ENCODE measurements at regions not wholly inside any gene's neighbourhood (a gene's known extent, or its start where the extent isn't known, plus 50 kb on each side); places are given as distances from the start of the nearest gene placed in this dataset.

GRCh38 chr6:168147205-168147738, 68.3 kb upstream of the FRMD1 start:
- no peak overlapping the region for H2BK20ac ChIP-seq (ENCODE audit: low read depth, low read length)
- H3K9me1 ChIP-seq (ENCODE audit: insufficient read depth, low read length): no peaks in the 10 kb centered on the region
- no peak overlapping the region for H3K18ac ChIP-seq (ENCODE audit: low read depth, low read length)
- H4K5ac ChIP-seq (ENCODE audit: low read depth, low read length): no peak overlapping the region
- no peak overlapping the region for H2BK5ac ChIP-seq (ENCODE audit: low read depth, low read length, poor library complexity, severe bottlenecking)
- no peak overlapping the region for H3K14ac ChIP-seq (replicated peaks; ENCODE audit: low read depth, low read length)
- H3K9me3 ChIP-seq (ENCODE audit: control insufficient read depth, insufficient read depth, low read length): no peaks in the 10 kb centered on the region
- POLR2A ChIA-PET (ENCODE audit: unreplicated experiment): no interaction called here
- no peaks in the 10 kb centered on the region for H3K79me1 ChIP-seq (ENCODE audit: low read depth in 1 of 2, low read length in 2 of 2)
- no peak overlapping the region for H3K4ac ChIP-seq (ENCODE audit: low read depth, low read length)
- no peak overlapping the region for H3K56ac ChIP-seq (ENCODE audit: extremely low read depth, insufficient read depth, low read length)
- H4K20me1 ChIP-seq (ENCODE audit: insufficient read depth, low read length): no peaks in the 10 kb centered on the region
- ATAC-seq (ENCODE audit: low read depth) (no peak), DNase-seq (no peak)
- peaks cover 6% of the 10 kb centered on the region; the same call in 1 of the 2 replicates for H3K27me3 ChIP-seq (ENCODE audit: control insufficient read depth, insufficient read depth, low read length)
- dilution Hi-C loops (cut with HindIII; ENCODE audit: low sequenced_read_pairs, unreplicated experiment): no loop called here
- no peak overlapping the region for H3K4me3 ChIP-seq (ENCODE audit: insufficient read depth, low read depth, low read length)
- no peak overlapping the region for H2AFZ ChIP-seq (replicated peaks; ENCODE audit: low read length, poor library complexity)
- no peak overlapping the region for H3K9ac ChIP-seq (ENCODE audit: low read depth, low read length)
- H4K91ac ChIP-seq (ENCODE audit: insufficient read depth, low read depth, low read length): no peak overlapping the region
- H3K4me1 ChIP-seq (ENCODE audit: control insufficient read depth, insufficient read depth, low read length): no peaks in the 10 kb centered on the region
- no peak overlapping the region for H4K8ac ChIP-seq (ENCODE audit: low read depth in 2 of 2, low read length in 2 of 2)
- intact Hi-C loops (cut with micrococcal nuclease): no loop called here
- CTCF ChIA-PET: no interaction called here
- no peak overlapping the region for H3K27ac ChIP-seq (ENCODE audit: insufficient read depth, low read length)
- in situ Hi-C loops (cut with MboI; ENCODE audit: low sequenced_read_pairs): no loop called here
- H3K23ac ChIP-seq (ENCODE audit: low read depth, low read length): no peak overlapping the region
- WGBS, 2 experiments (ENCODE audit: extremely low coverage in 2 of 2, insufficient read length in 1 of 2): no CpG with 5 or more reads among the region's 4 CpGs
- BruUV-seq (replicated peaks): no TSS peak
- no peak overlapping the region for H2AK9ac ChIP-seq (replicated peaks; ENCODE audit: low read depth, low read length, poor library complexity)
- H3K36me3 ChIP-seq (ENCODE audit: control insufficient read depth, insufficient read depth, low read length): no peaks in the 10 kb centered on the region
- no peak overlapping the region for H2AK5ac ChIP-seq (ENCODE audit: low read depth, low read length)
- no peak overlapping the region for H2BK120ac ChIP-seq (ENCODE audit: low read depth, low read length)
- no peak overlapping the region for H2BK15ac ChIP-seq (ENCODE audit: low read depth, low read length)
- TF ChIP-seq RFX5 (IDR thresholded peaks at IDR 0.05; ENCODE audit: low read depth, low read length): no peak
- TF ChIP-seq USF2 (IDR thresholded peaks at IDR 0.05; ENCODE audit: low read depth, low read length): no peak
- TF ChIP-seq NFE2L2 (IDR thresholded peaks at IDR 0.05; ENCODE audit: low read depth, low read length): no peak
- TF ChIP-seq ELK1 (IDR thresholded peaks at IDR 0.05; ENCODE audit: borderline replicate concordance, low read depth, low read length): no peak
- TF ChIP-seq MAZ (IDR thresholded peaks at IDR 0.05; ENCODE audit: borderline replicate concordance, low read depth, low read length): no peak
- no peak for TF ChIP-seq MXI1 (IDR thresholded peaks at IDR 0.05; ENCODE audit: borderline replicate concordance, low read depth, low read length)
- no peak for TF ChIP-seq RAD21 (IDR thresholded peaks at IDR 0.05; ENCODE audit: low read length)
- TF ChIP-seq POLR2A (IDR thresholded peaks at IDR 0.05; ENCODE audit: low read depth, low read length): no peak
- TF ChIP-seq MAFK (IDR thresholded peaks at IDR 0.05; ENCODE audit: low read depth, low read length): no peak
- TF ChIP-seq FOS (IDR thresholded peaks at IDR 0.05; ENCODE audit: low read depth, low read length): no peak
- no peak for TF ChIP-seq CHD1 (IDR thresholded peaks at IDR 0.05; ENCODE audit: low read depth, low read length)
- TF ChIP-seq RCOR1 (IDR thresholded peaks at IDR 0.05; ENCODE audit: insufficient replicate concordance, low read length): no peak
- TF ChIP-seq SMC3 (IDR thresholded peaks at IDR 0.05; ENCODE audit: low read depth, low read length): no peak
- no peak for TF ChIP-seq CTCF (conservative IDR thresholded peaks at IDR 0.05; ENCODE audit: low read depth, low read length)
- H3K4me2 ChIP-seq (ENCODE audit: low read depth, low read length): no peak overlapping the region

Data from IMR-90 (cell line).